B cell (primary cell): ENCODE measurements at regions not wholly inside any gene's neighbourhood (a gene's known extent, or its start where the extent isn't known, plus 50 kb on each side); places are given as distances from the start of the nearest gene placed in this dataset.

ENCODE experiments used
- ATAC-seq: fragments of 200-7000 bp; cut with Tn5 transposase; one replicate; pipeline ENCODE4 v1.10.0; 2021; ENCODE audit warnings: low read depth, mild to moderate bottlenecking, moderate number of reproducible peaks, moderate library complexity
- CTCF ChIA-PET: fragments of 350-600 bp; sonication (Branson Sonifier 250); formaldehyde crosslinking; loops from one replicate; lab custom pipeline; 2021; ENCODE audit warnings: antibody characterized with exemption, inconsistent platforms; lab: Charles Lee
- POLR2A ChIA-PET: fragments of 350-600 bp; sonication (Branson Sonifier 250); formaldehyde crosslinking; loops from one replicate; lab custom pipeline; 2021; ENCODE audit warnings: antibody characterized with exemption; lab: Charles Lee
- DNase-seq: peaks from one replicate; pipeline ENCODE4 v3.0.0; 2013
- H2AFZ ChIP-seq: 2 replicates; pipeline ENCODE4 v1.6.1; 2012; ENCODE audit warnings: mild to moderate bottlenecking, low read depth, low read length; ENCODE audit not compliant: insufficient read depth, poor library complexity, severe bottlenecking
- H3K27ac ChIP-seq, 2 donors: 1 replicate in 1 of 2; 2 replicates in 1 of 2; pipeline ENCODE4 v1.5.1; 2012 to 2013; ENCODE audit warnings: low read length in 2 of 2, mild to moderate bottlenecking in 2 of 2, moderate library complexity in 1 of 2
- H3K27me3 ChIP-seq, 4 experiments: fragments of 200-600 bp in 1 of 4; sonication (generic) in 1 of 4; replicated peaks in 1 of 4; 1 replicate in 2 of 4; 2 replicates in 2 of 4; pipeline versions ENCODE4 v1.6.1 to v1.7.0; 2013 to 2016; ENCODE audit warnings: low read length in 3 of 4, mild to moderate bottlenecking in 2 of 4, mixed read lengths in 1 of 4, moderate library complexity in 1 of 4; ENCODE audit not compliant: insufficient read depth in 4 of 4, control insufficient read depth in 3 of 4; ENCODE audit errors: control extremely low read depth in 1 of 4
- H3K36me3 ChIP-seq, 2 experiments: replicated peaks in 1 of 2; 1 replicate in 1 of 2; 2 replicates in 1 of 2; pipeline versions ENCODE4 v1.6.1 to v1.7.1; 2013; ENCODE audit warnings: low read length in 1 of 2; ENCODE audit not compliant: insufficient read depth in 2 of 2, control insufficient read depth in 1 of 2; ENCODE audit errors: control extremely low read depth in 1 of 2, extremely low read depth in 1 of 2
- H3K4me1 ChIP-seq, 2 donors: fragments of 200-600 bp in 1 of 2; sonication (generic) in 1 of 2; 1 replicate in 1 of 2; 2 replicates in 1 of 2; pipeline versions ENCODE4 v1.5.1 to v1.6.1; 2013 to 2017; ENCODE audit warnings: low read length in 2 of 2; ENCODE audit not compliant: control insufficient read depth in 2 of 2, insufficient read depth in 2 of 2
- H3K4me2 ChIP-seq: replicated peaks from 2 replicates; pipeline ENCODE3; 2012; ENCODE audit warnings: mild to moderate bottlenecking, low read depth, low read length; ENCODE audit not compliant: poor library complexity, severe bottlenecking
- H3K4me3 ChIP-seq, 5 experiments: fragments of 200-600 bp in 1 of 5; sonication (generic) in 1 of 5; 1 replicate in 3 of 5; 2 replicates in 2 of 5; pipeline versions ENCODE4 v1.5.1 to v1.7.0; 2011 to 2016; ENCODE audit warnings: low read length in 4 of 5, mild to moderate bottlenecking in 4 of 5, low read depth in 2 of 5, control low read depth in 1 of 5, moderate library complexity in 1 of 5; ENCODE audit not compliant: insufficient read depth in 1 of 5; ENCODE audit errors: control extremely low read depth in 1 of 5, extremely low read depth in 1 of 5
- H3K79me2 ChIP-seq: fragments of 200-600 bp; sonication (generic); one replicate; pipeline ENCODE4 v1.6.0; 2016; ENCODE audit warnings: low read length; ENCODE audit not compliant: control insufficient read depth, insufficient read depth
- H3K9ac ChIP-seq: fragments of 200-600 bp; sonication (generic); 2 replicates; pipeline ENCODE4 v1.6.1; 2017; ENCODE audit warnings: mild to moderate bottlenecking, low read length, moderate library complexity
- H3K9me3 ChIP-seq, 3 donors: one replicate each; pipeline versions ENCODE4 v1.6.1 to v1.7.1; 2013; ENCODE audit warnings: low read length in 2 of 3; ENCODE audit not compliant: control insufficient read depth in 2 of 3, insufficient read depth in 1 of 3; ENCODE audit errors: control extremely low read depth in 1 of 3
- H4K20me1 ChIP-seq: 2 replicates; pipeline ENCODE4 v1.6.0; 2012; ENCODE audit warnings: mild to moderate bottlenecking, low read length; ENCODE audit not compliant: insufficient read depth, control insufficient read depth, poor library complexity, severe bottlenecking
- H3K27ac Mint-ChIP-seq: one replicate; pipeline ENCODE4 v1.8.0; 2021; ENCODE audit warnings: mixed read lengths
- H3K27me3 Mint-ChIP-seq: one replicate; pipeline ENCODE4 v1.8.0; 2021; ENCODE audit warnings: mixed read lengths
- H3K4me1 Mint-ChIP-seq: one replicate; pipeline ENCODE4 v1.8.0; 2021; ENCODE audit warnings: mixed read lengths
- H3K4me3 Mint-ChIP-seq: one replicate; pipeline ENCODE4 v1.8.0; 2021; ENCODE audit warnings: mixed read lengths
- H3K9me3 Mint-ChIP-seq: one replicate; pipeline ENCODE4 v1.8.0; 2022; ENCODE audit warnings: mixed read lengths; ENCODE audit not compliant: insufficient read depth
- EZH2 ChIP-seq: IDR thresholded peaks from 2 replicates; pipeline ENCODE4 v1.6.1; 2012; ENCODE audit warnings: borderline replicate concordance, low read depth, mild to moderate bottlenecking, moderate library complexity, low read length; ENCODE audit not compliant: insufficient read depth, poor library complexity, severe bottlenecking
- WGBS: methylation state at CpG from one replicate; pipeline ENCODE4 v1.1.5; 2013; ENCODE audit warnings: missing lambda C conversion rate; ENCODE audit not compliant: insufficient coverage; 5-methylcytosine and 5-hydroxymethylcytosine counted together
- intact Hi-C: fragments of 100-400 bp; cut with micrococcal nuclease; formaldehyde crosslinking; loops from one replicate; pipeline ENCODE4 v1.10.0; 2022
- TF ChIP-seq, protein P1 (sequence below): fragments of 200-600 bp; IDR thresholded peaks from one replicate; pipeline ENCODE4 v1.8.0; 2022; ENCODE audit warnings: antibody characterized with exemption, mild to moderate bottlenecking

DNA sequence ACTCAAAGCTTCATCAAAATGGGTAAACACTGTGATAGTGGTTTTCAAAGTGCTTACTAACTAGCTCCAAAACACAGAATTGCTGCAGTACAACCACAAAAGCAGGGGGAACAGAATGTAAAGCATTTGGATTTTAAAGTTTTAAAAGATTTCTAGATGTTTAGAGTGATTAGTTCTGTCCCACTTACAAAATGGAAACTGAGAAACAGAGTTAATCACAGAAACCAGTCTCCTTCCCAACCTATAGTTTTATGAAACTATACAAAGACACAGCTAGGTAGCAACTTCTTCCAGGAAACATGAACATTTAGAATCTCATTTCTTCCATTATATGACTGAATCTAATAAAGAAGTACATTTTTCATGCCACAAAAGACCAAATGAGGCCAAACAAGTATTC lies 73.8 kb upstream of the HNRNPA3 start:
- no peaks in the 10 kb centered on the region for H3K4me1 Mint-ChIP-seq
- no peak for ATAC-seq
- ChIA-PET POLR2A (no interaction called here), CTCF (interaction anchor here (3.7 kb wide), 1 partner anchor 11 kb away, joined by 17 read pairs; no protein-coding TSS in a partner anchor)
- no peak overlapping the region for H3K27ac ChIP-seq
- no peak overlapping the region for H3K27ac Mint-ChIP-seq
- TF ChIP-seq EZH2, result no peak
- TF ChIP-seq, protein P1, sequence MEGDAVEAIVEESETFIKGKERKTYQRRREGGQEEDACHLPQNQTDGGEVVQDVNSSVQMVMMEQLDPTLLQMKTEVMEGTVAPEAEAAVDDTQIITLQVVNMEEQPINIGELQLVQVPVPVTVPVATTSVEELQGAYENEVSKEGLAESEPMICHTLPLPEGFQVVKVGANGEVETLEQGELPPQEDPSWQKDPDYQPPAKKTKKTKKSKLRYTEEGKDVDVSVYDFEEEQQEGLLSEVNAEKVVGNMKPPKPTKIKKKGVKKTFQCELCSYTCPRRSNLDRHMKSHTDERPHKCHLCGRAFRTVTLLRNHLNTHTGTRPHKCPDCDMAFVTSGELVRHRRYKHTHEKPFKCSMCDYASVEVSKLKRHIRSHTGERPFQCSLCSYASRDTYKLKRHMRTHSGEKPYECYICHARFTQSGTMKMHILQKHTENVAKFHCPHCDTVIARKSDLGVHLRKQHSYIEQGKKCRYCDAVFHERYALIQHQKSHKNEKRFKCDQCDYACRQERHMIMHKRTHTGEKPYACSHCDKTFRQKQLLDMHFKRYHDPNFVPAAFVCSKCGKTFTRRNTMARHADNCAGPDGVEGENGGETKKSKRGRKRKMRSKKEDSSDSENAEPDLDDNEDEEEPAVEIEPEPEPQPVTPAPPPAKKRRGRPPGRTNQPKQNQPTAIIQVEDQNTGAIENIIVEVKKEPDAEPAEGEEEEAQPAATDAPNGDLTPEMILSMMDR, result no peak
- H3K4me1 ChIP-seq, result no peaks in the 10 kb centered on the region
- H3K9me3 Mint-ChIP-seq, result no peaks in the 10 kb centered on the region
- no peak for DNase-seq
- no peak overlapping the region for H2AFZ ChIP-seq
- no peaks in the 10 kb centered on the region for H3K9me3 ChIP-seq
- no peak overlapping the region for H3K9ac ChIP-seq
- peaks cover 0 to 7% (median 2%) of the 10 kb centered on the region in 4 experiments for H3K27me3 ChIP-seq
- no peaks in the 10 kb centered on the region for H3K79me2 ChIP-seq
- no peak overlapping the region for H3K4me3 ChIP-seq
- intact Hi-C loops, result no loop called here
- no peak overlapping the region for H3K4me3 Mint-ChIP-seq
- H3K36me3 ChIP-seq, result no peaks in the 10 kb centered on the region
- no peak overlapping the region for H3K4me2 ChIP-seq
- H3K27me3 Mint-ChIP-seq, result peaks cover 16% of the 10 kb centered on the region
- no peaks in the 10 kb centered on the region for H4K20me1 ChIP-seq

DNA sequence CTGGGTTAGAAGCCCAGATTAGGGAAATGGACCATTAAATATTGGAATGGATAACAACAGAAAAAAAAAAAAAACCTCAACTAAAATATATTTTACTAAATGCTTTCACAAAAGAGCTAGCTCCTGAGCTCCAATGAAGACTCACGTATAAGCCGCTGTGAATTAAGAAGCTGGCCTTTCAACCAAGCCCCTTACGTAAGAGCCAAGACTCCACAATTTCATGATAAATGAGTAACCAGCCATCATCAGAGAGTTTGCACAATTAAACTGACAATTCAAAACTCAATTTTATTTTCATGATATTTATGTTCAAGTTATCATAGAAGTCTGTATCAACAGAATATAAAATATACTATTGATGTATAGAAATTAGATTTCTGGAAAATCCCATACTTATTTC lies 70.7 kb upstream of the HNRNPA3 start:
- intact Hi-C loops, result no loop called here
- no peaks in the 10 kb centered on the region for H3K9me3 ChIP-seq
- POLR2A ChIA-PET, result no interaction called here
- Mint-ChIP-seq H3K9me3 (no peaks in the 10 kb centered on the region), H3K27ac (no peak overlapping the region), H3K4me3 (no peak overlapping the region), H3K4me1 (no peaks in the 10 kb centered on the region), H3K27me3 (peaks cover 16% of the 10 kb centered on the region)
- no peak overlapping the region for H3K27ac ChIP-seq
- no peak overlapping the region for H3K4me2 ChIP-seq
- H2AFZ ChIP-seq, result no peak overlapping the region
- TF ChIP-seq EZH2, result no peak
- no peaks in the 10 kb centered on the region for H3K79me2 ChIP-seq
- H4K20me1 ChIP-seq, result no peaks in the 10 kb centered on the region
- H3K4me1 ChIP-seq, result no peaks in the 10 kb centered on the region
- DNase-seq, result no peak
- H3K9ac ChIP-seq, result no peak overlapping the region
- no peaks in the 10 kb centered on the region for H3K36me3 ChIP-seq
- no peak overlapping the region for H3K4me3 ChIP-seq
- no peak for ATAC-seq
- 100% methylated on average over 2 of the region's 3 CpGs for WGBS
- CTCF ChIA-PET, result no interaction called here
- H3K27me3 ChIP-seq, result peaks cover 0 to 7% (median 2%) of the 10 kb centered on the region in 4 experiments
